ENCODE measurements at regions not wholly inside any gene's neighbourhood (a gene's known extent, or its start where the extent isn't known, plus 50 kb on each side); places are given as distances from the start of the nearest gene placed in this dataset.
"Not testable (repeated sequence)": the region's sequence is repeated elsewhere in the genome, so short reads cannot be mapped to it uniquely, and the experiment has no call there.

DNA sequence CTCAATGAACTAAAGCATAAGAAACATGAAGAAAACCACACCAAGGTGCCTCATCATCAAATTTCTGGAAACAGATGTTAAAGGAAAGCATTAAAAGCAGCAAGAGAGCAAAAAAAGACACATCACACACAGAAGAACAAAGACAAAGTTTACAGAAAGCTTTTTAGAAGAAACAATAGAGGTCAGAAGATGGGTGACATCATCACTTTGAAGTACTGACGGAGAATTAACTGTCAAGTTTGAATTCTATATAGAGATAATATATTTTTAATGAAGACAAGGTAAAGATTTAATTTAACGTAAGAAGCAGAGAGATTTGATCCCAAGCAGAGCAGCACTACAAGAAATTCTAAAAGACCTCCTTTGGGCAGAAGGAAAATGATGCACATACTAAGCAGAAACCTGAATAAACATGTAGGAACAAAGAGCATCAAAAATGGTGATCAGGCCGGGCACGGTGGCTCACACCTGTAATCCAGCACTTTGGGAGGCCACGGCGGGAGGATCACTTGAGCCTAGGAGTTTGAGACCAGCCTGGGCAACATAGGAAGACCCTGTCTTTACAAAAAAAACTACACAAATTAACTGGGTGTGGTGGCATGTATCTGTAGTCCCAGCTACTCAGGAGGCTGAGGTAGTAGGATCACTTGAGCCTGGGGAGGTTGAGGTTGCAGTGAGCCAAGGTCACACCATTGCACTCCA, 63.3 kb upstream of the RTL6 start:
- no peak overlapping the region for H3K4me3 ChIP-seq
- H3K27ac ChIP-seq = no peak overlapping the region
- no peak for DNase-seq (ENCODE audit: low spot score in 2 of 2)
- no peaks in the 10 kb centered on the region for H3K4me1 ChIP-seq
- no peaks in the 10 kb centered on the region for H3K27me3 ChIP-seq
- TF ChIP-seq EP300 (IDR thresholded peaks at IDR 0.05) (no peak), POLR2A (IDR thresholded peaks at IDR 0.05) (no peak)
- TF ChIP-seq, protein P1, sequence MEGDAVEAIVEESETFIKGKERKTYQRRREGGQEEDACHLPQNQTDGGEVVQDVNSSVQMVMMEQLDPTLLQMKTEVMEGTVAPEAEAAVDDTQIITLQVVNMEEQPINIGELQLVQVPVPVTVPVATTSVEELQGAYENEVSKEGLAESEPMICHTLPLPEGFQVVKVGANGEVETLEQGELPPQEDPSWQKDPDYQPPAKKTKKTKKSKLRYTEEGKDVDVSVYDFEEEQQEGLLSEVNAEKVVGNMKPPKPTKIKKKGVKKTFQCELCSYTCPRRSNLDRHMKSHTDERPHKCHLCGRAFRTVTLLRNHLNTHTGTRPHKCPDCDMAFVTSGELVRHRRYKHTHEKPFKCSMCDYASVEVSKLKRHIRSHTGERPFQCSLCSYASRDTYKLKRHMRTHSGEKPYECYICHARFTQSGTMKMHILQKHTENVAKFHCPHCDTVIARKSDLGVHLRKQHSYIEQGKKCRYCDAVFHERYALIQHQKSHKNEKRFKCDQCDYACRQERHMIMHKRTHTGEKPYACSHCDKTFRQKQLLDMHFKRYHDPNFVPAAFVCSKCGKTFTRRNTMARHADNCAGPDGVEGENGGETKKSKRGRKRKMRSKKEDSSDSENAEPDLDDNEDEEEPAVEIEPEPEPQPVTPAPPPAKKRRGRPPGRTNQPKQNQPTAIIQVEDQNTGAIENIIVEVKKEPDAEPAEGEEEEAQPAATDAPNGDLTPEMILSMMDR (IDR thresholded peaks at IDR 0.05) = no peak
- 81 to 83% methylated on average over 6 of the region's 6 CpGs for WGBS, 2 donors
- no peaks in the 10 kb centered on the region for H3K36me3 ChIP-seq
- H3K9me3 ChIP-seq = peaks cover 0 to 21% (median 0%) of the 10 kb centered on the region in 4 donors

DNA sequence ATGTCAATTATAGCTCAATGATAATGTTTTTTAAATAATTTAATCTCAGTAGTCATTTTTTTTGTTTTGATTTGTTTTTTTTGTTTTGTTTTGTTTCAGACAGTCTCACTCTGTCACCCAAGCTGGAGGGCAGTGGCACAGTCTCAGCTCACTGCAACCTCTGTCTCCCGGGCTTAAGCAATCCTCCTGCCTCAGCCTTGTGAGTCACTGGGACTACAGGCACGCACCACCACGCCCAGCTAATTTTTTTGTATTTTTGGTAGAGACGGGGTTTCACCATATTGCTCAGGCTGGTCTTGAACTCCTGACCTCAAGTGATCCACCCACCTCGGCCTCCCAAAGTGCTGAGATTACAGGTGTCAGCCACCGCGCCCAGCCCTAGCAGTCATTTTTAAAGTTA, 60.6 kb upstream of the RTL6 start:
- not testable (repeated sequence) for H3K4me1 ChIP-seq; H3K27ac ChIP-seq; H3K27me3 ChIP-seq; H3K4me3 ChIP-seq; H3K9me3 ChIP-seq; H3K36me3 ChIP-seq; DNase-seq (ENCODE audit: low spot score in 2 of 2)
- WGBS, 2 donors = 80 to 92% methylated on average over 7 of the region's 7 CpGs

DNA sequence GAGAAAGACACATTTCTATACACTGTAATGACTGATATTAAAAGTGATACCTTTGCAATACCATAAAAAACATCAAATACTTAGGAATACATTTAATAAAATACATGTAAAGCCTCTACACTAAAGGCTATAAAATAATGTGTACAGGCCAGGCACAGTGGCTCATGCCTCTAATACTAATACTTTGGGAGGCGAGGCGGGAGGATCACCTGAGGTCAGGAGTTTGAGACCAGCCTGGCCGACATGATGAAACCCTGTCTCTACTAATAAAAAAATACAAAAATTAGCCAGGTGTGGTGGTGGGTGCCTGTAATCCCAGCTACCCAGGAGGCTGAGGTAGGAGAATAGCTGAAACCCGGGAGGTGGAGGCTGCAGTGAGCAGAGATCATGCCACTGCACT, 59.8 kb upstream of the RTL6 start:
- H3K9me3 ChIP-seq = peaks cover 0 to 13% (median 0%) of the 10 kb centered on the region in 4 donors
- H3K27me3 ChIP-seq; H3K36me3 ChIP-seq; DNase-seq (ENCODE audit: low spot score in 2 of 2); H3K27ac ChIP-seq; H3K4me3 ChIP-seq; H3K4me1 ChIP-seq: not testable (repeated sequence)
- 89 to 91% methylated on average over 4 of the region's 4 CpGs for WGBS, 2 donors

DNA sequence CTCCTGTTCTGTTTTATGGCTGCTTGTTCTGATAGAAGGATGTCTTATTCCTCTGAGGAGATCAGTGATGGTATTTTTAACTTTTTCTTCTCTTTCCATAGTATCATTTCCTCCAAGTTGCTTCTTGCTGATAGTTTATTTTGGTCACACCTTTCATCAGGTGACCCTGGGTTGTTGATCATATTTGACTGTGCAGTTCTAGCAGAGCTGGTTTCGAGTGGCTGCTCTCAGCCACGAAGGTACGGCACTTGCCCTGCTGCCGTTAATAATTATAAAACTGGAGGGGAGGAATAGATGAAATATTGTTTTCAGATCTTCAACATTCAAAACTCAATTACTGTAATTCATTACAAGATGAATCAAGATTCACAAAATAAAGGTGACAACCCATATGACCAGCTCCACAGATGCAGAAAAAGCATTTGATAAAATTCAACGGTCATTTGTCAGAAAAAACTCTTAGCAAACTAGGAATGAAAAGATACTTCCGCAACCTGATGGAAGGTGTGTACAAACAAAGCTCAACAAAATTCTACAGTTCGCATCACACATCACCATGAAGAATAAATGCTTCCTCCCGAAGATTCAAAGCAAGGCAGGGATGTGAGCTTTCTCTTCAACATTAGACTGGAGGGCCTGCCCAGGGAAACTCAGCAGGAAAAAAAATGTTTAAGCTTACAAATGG, 59.2 kb upstream of the RTL6 start:
- Histone ChIP-seq H3K4me3 (no peak overlapping the region), H3K9me3 (peaks cover 0 to 17% (median 0%) of the 10 kb centered on the region in 4 donors), H3K27ac (no peak overlapping the region), H3K4me1 (no peaks in the 10 kb centered on the region), H3K27me3 (no peaks in the 10 kb centered on the region), H3K36me3 (no peaks in the 10 kb centered on the region)
- WGBS, 2 donors = 91 to 92% methylated on average over 8 of the region's 8 CpGs
- no peak for DNase-seq (ENCODE audit: low spot score in 2 of 2)
- no peak for TF ChIP-seq POLR2A (IDR thresholded peaks at IDR 0.05)
- TF ChIP-seq EP300 (IDR thresholded peaks at IDR 0.05) = no peak
- TF ChIP-seq, protein P1 (IDR thresholded peaks at IDR 0.05) = no peak

DNA sequence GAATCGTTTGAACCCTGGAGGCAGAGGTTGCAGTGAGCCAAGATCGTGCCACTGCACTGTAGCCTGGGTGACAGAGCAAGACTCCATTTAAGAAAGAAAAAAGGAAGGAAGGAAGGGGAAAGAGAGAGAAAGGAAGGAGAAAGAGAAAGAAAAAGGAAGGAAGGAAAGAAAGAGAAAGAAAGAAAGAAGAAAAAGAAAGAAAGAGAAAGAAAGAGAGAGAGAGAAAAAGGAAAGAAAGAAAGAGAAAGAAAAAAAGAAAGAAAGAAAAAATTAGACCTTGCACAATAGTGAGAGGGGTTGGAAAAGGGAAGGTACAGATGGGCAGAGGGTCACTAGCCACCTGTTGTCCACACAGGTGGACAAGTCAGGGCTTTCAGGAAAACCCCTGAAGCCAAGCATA, 57.6 kb upstream of the RTL6 start:
- TF ChIP-seq EP300 (IDR thresholded peaks at IDR 0.05) = no peak
- TF ChIP-seq, protein P1 (IDR thresholded peaks at IDR 0.05) = no peak
- TF ChIP-seq POLR2A (IDR thresholded peaks at IDR 0.05) = no peak
- Histone ChIP-seq H3K27ac (no peak overlapping the region), H3K27me3 (no peaks in the 10 kb centered on the region), H3K36me3 (no peaks in the 10 kb centered on the region), H3K4me3 (no peak overlapping the region), H3K4me1 (peaks cover 0 to 4% (median 0%) of the 10 kb centered on the region in 4 donors), H3K9me3 (peaks cover 0 to 11% (median 0%) of the 10 kb centered on the region in 4 donors)
- DNase-seq (ENCODE audit: low spot score in 2 of 2) = no peak
- 88 to 91% methylated on average over 2 of the region's 2 CpGs for WGBS, 2 donors

DNA sequence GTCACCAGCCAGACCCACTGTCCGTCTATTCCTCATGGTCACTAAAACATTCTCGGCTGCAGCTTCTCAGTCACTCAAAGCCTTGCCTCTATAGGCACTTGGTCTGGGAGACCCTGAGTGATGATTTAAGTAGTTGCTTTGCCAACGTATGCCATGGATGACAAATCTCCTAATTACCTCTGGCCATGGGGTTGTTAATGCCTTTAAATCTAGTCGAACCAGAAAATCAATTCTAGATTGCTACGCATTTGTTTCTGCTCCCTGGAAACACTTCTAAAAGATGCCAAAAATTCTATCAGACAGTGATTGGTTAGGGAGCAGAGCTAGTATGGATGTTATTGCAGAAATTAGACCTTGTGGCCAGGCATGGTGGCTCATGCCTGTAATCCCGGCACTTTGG, 57.0 kb upstream of the RTL6 start:
- H3K27ac ChIP-seq = no peak overlapping the region
- WGBS, 2 donors = 63 to 70% methylated on average over 6 of the region's 6 CpGs
- no peak for DNase-seq (ENCODE audit: low spot score in 2 of 2)
- TF ChIP-seq POLR2A (IDR thresholded peaks at IDR 0.05) = no peak
- TF ChIP-seq EP300 (IDR thresholded peaks at IDR 0.05) = no peak
- TF ChIP-seq, protein P1 (IDR thresholded peaks at IDR 0.05) = no peak
- no peaks in the 10 kb centered on the region for H3K27me3 ChIP-seq
- no peaks in the 10 kb centered on the region for H3K36me3 ChIP-seq
- peaks cover 0 to 5% (median 0%) of the 10 kb centered on the region in 4 donors for H3K4me1 ChIP-seq
- peaks cover 0 to 9% (median 0%) of the 10 kb centered on the region in 4 donors for H3K9me3 ChIP-seq
- H3K4me3 ChIP-seq = no peak overlapping the region

Measured in tibial nerve (tissue), 4 donors.